Iris pigment epithelial cell (primary cell): ENCODE measurements at regions not wholly inside any gene's neighbourhood (a gene's known extent, or its start where the extent isn't known, plus 50 kb on each side); places are given as distances from the start of the nearest gene placed in this dataset.
"Not testable (repeated sequence)": the region's sequence is repeated elsewhere in the genome, so short reads cannot be mapped to it uniquely, and the experiment has no call there.

ENCODE experiments used
- DNase-seq: peaks from one replicate; pipeline ENCODE4 v3.0.0-alpha.2; 2011; ENCODE audit warnings: low read depth

- DNase-seq, result no peak
Measured at GRCh38 chr9:80521151-80521550, 949.4 kb downstream of the TLE4 start.

- no peak for DNase-seq
Measured at GRCh38 chr9:80520231-80520630, 948.5 kb downstream of the TLE4 start.

GRCh38 chr9:80518441-80518840 lies 946.7 kb downstream of the TLE4 start:
- no peak for DNase-seq

GRCh38 chr9:80516679-80517078 lies 944.9 kb downstream of the TLE4 start:
- no peak for DNase-seq

GRCh38 chr9:80509358-80509757 lies 937.6 kb downstream of the TLE4 start:
- no peak for DNase-seq

- no peak for DNase-seq
Measured at GRCh38 chr9:80507611-80508010, 935.8 kb downstream of the TLE4 start.

GRCh38 chr9:80504601-80505230 lies 933.0 kb downstream of the TLE4 start:
- peak; percentile 76 for DNase-seq

- peak; percentile 47 for DNase-seq
Measured at GRCh38 chr9:80503671-80504281, 932.0 kb downstream of the TLE4 start.

GRCh38 chr9:80502306-80502705 lies 930.5 kb downstream of the TLE4 start:
- DNase-seq, result no peak

GRCh38 chr9:80501635-80502034 lies 929.9 kb downstream of the TLE4 start:
- DNase-seq, result peak; percentile 73

- no peak for DNase-seq
Measured at GRCh38 chr9:80500300-80500699, 928.5 kb downstream of the TLE4 start.

GRCh38 chr9:80498001-80498555 lies 926.3 kb downstream of the TLE4 start:
- no peak for DNase-seq

- no peak for DNase-seq
Measured at GRCh38 chr9:80496901-80497556, 925.3 kb downstream of the TLE4 start.

GRCh38 chr9:80493258-80493657 lies 921.5 kb downstream of the TLE4 start:
- DNase-seq, result no peak

GRCh38 chr9:80492221-80492620 lies 920.5 kb downstream of the TLE4 start:
- DNase-seq, result peak; percentile 73

GRCh38 chr9:80491086-80491696 lies 919.4 kb downstream of the TLE4 start:
- no peak for DNase-seq

- DNase-seq, result no peak
Measured at GRCh38 chr9:80489329-80489728, 917.6 kb downstream of the TLE4 start.

- peak; percentile 29 for DNase-seq
Measured at GRCh38 chr9:80485420-80486250, 913.9 kb downstream of the TLE4 start.

GRCh38 chr9:80482251-80482650 lies 910.5 kb downstream of the TLE4 start:
- not testable (repeated sequence) for DNase-seq

- peak; percentile 19 for DNase-seq
Measured at GRCh38 chr9:80467632-80468031, 895.9 kb downstream of the TLE4 start.

GRCh38 chr9:80465556-80465955 lies 893.8 kb downstream of the TLE4 start:
- DNase-seq, result no peak

GRCh38 chr9:80449513-80449912 lies 877.7 kb downstream of the TLE4 start:
- DNase-seq, result no peak
